SK-N-MC (cell line): ENCODE measurements at regions not wholly inside any gene's neighbourhood (a gene's known extent, or its start where the extent isn't known, plus 50 kb on each side); places are given as distances from the start of the nearest gene placed in this dataset.

Experiments used
- FOXP2 ChIP-seq: optimal IDR thresholded peaks from 2 replicates; pipeline ENCODE3; 2011; ENCODE audit warnings: mild to moderate bottlenecking, moderate library complexity; ENCODE audit not compliant: insufficient read depth; ENCODE audit errors: extremely low read length, control extremely low read depth
- POLR2AphosphoS5 ChIP-seq: IDR thresholded peaks from 2 replicates; pipeline ENCODE4 v1.6.1; 2012; ENCODE audit warnings: mild to moderate bottlenecking, low read depth, low read length, borderline replicate concordance

GRCh38 chr2:220377482-220378155 lies 750.2 kb downstream of the SLC4A3 start:
- TF ChIP-seq POLR2AphosphoS5 (no peak), FOXP2 (no peak)
